ENCODE measurements at regions not wholly inside any gene's neighbourhood (a gene's known extent, or its start where the extent isn't known, plus 50 kb on each side); places are given as distances from the start of the nearest gene placed in this dataset.

GRCh38 chr9:22508354-22508753, 61.7 kb downstream of the DMRTA1 start:
- DNase-seq: peak; percentile 68

GRCh38 chr9:22508790-22509189, 62.2 kb downstream of the DMRTA1 start:
- no peak for DNase-seq

- no peak for DNase-seq
Measured at GRCh38 chr9:22512495-22512894, 65.9 kb downstream of the DMRTA1 start.

GRCh38 chr9:22514871-22515270, 68.2 kb downstream of the DMRTA1 start:
- DNase-seq: no peak

- DNase-seq: no peak
Measured at GRCh38 chr9:22522206-22522740, 75.6 kb downstream of the DMRTA1 start.

GRCh38 chr9:22528485-22528884, 81.9 kb downstream of the DMRTA1 start:
- DNase-seq: no peak

GRCh38 chr9:22529426-22530199, 83.0 kb downstream of the DMRTA1 start:
- DNase-seq: no peak

- DNase-seq: no peak
Measured at GRCh38 chr9:22535780-22536179, 89.2 kb downstream of the DMRTA1 start.

GRCh38 chr9:22537721-22538120, 91.1 kb downstream of the DMRTA1 start:
- no peak for DNase-seq

- DNase-seq: no peak
Measured at GRCh38 chr9:22548625-22549024, 102.0 kb downstream of the DMRTA1 start.

- DNase-seq: no peak
Measured at GRCh38 chr9:22574740-22575139, 128.1 kb downstream of the DMRTA1 start.

GRCh38 chr9:22580788-22581187, 134.2 kb downstream of the DMRTA1 start:
- DNase-seq: no peak

- no peak for DNase-seq
Measured at GRCh38 chr9:22582221-22582620, 135.6 kb downstream of the DMRTA1 start.

- DNase-seq: no peak
Measured at GRCh38 chr9:22588918-22589317, 142.3 kb downstream of the DMRTA1 start.

GRCh38 chr9:22590336-22591033, 143.9 kb downstream of the DMRTA1 start:
- no peak for DNase-seq

GRCh38 chr9:22595805-22596204, 149.2 kb downstream of the DMRTA1 start:
- no peak for DNase-seq

GRCh38 chr9:22617156-22617555, 170.5 kb downstream of the DMRTA1 start:
- DNase-seq: no peak

GRCh38 chr9:22622815-22623214, 176.2 kb downstream of the DMRTA1 start:
- no peak for DNase-seq

GRCh38 chr9:22623236-22623635, 176.6 kb downstream of the DMRTA1 start:
- no peak for DNase-seq

GRCh38 chr9:22625540-22625939, 178.9 kb downstream of the DMRTA1 start:
- no peak for DNase-seq

GRCh38 chr9:22643541-22643940, 196.9 kb downstream of the DMRTA1 start:
- DNase-seq: no peak

- DNase-seq: no peak
Measured at GRCh38 chr9:22645893-22646292, 199.3 kb downstream of the DMRTA1 start.

GRCh38 chr9:22649384-22649783, 202.8 kb downstream of the DMRTA1 start:
- no peak for DNase-seq

- no peak for DNase-seq
Measured at GRCh38 chr9:22650145-22650544, 203.5 kb downstream of the DMRTA1 start.
